Inflammatory macrophage treated with lipopolysaccharide for 4 hours (primary cell): ENCODE measurements at regions not wholly inside any gene's neighbourhood (a gene's known extent, or its start where the extent isn't known, plus 50 kb on each side); places are given as distances from the start of the nearest gene placed in this dataset.

Source experiments
- DNase-seq: peaks from one replicate; pipeline ENCODE4 v3.0.0-alpha.2; 2020

GRCh38 chr5:73307645-73308355, 134.8 kb downstream of the TMEM174 start:
- DNase-seq, result no peak

GRCh38 chr5:73306741-73307275, 133.8 kb downstream of the TMEM174 start:
- no peak for DNase-seq

- DNase-seq, result no peak
These were observed 133.2 kb downstream of the TMEM174 start for GRCh38 chr5:73306078-73306719.

GRCh38 chr5:73305386-73305785, 132.4 kb downstream of the TMEM174 start:
- DNase-seq, result no peak

- no peak for DNase-seq
These were observed 131.4 kb downstream of the TMEM174 start for GRCh38 chr5:73304381-73304780.

- no peak for DNase-seq
These were observed 130.4 kb downstream of the TMEM174 start for GRCh38 chr5:73303148-73304079.

GRCh38 chr5:73302797-73303147, 129.8 kb downstream of the TMEM174 start:
- peak; percentile 17 for DNase-seq

GRCh38 chr5:73301208-73301901, 128.4 kb downstream of the TMEM174 start:
- no peak for DNase-seq

GRCh38 chr5:73300337-73301207, 127.6 kb downstream of the TMEM174 start:
- no peak for DNase-seq

- DNase-seq, result no peak
These were observed 126.8 kb downstream of the TMEM174 start for GRCh38 chr5:73299665-73300336.

- peak; percentile 2 for DNase-seq
These were observed 126.0 kb downstream of the TMEM174 start for GRCh38 chr5:73298772-73299630.

GRCh38 chr5:73298251-73298771, 125.3 kb downstream of the TMEM174 start:
- no peak for DNase-seq

- DNase-seq, result no peak
These were observed 124.4 kb downstream of the TMEM174 start for GRCh38 chr5:73297430-73297829.

GRCh38 chr5:73296772-73297171, 123.8 kb downstream of the TMEM174 start:
- no peak for DNase-seq

GRCh38 chr5:73295921-73296320, 122.9 kb downstream of the TMEM174 start:
- no peak for DNase-seq

GRCh38 chr5:73295447-73295846, 122.5 kb downstream of the TMEM174 start:
- DNase-seq, result no peak

GRCh38 chr5:73292816-73293459, 119.9 kb downstream of the TMEM174 start:
- DNase-seq, result no peak

- no peak for DNase-seq
These were observed 118.9 kb downstream of the TMEM174 start for GRCh38 chr5:73291873-73292272.

- DNase-seq, result no peak
These were observed 117.2 kb downstream of the TMEM174 start for GRCh38 chr5:73290242-73290641.
